Transverse colon (tissue), 4 donors: ENCODE measurements at regions not wholly inside any gene's neighbourhood (a gene's known extent, or its start where the extent isn't known, plus 50 kb on each side); places are given as distances from the start of the nearest gene placed in this dataset.

Source experiments
- DNase-seq: peaks from one replicate; pipeline ENCODE4 v3.0.0-alpha.2; 2019
- H3K27ac ChIP-seq, 4 donors: fragments of 200-600 bp; sonication (generic); 2 replicates each; pipeline ENCODE4 v1.5.1; 2016 to 2018; ENCODE audit warnings: inconsistent platforms in 4 of 4
- H3K27me3 ChIP-seq: fragments of 200-600 bp; sonication (generic); 2 replicates; pipeline ENCODE4 v1.5.1; 2017; ENCODE audit warnings: inconsistent platforms
- H3K36me3 ChIP-seq, 4 donors: fragments of 200-600 bp; sonication (generic); 2 replicates each; pipeline ENCODE4 v1.5.1; 2017 to 2019; ENCODE audit warnings: inconsistent platforms in 4 of 4
- H3K4me1 ChIP-seq, 4 donors: fragments of 200-600 bp; sonication (generic); 2 replicates each; pipeline ENCODE4 v1.5.1; 2017 to 2020; ENCODE audit warnings: inconsistent platforms in 4 of 4
- H3K4me3 ChIP-seq, 4 donors: fragments of 200-600 bp; sonication (generic); 1 replicate in 1 of 4; 2 replicates in 3 of 4; pipeline versions ENCODE4 v1.5.1 to v1.6.1; 2017 to 2019; ENCODE audit warnings: inconsistent platforms in 4 of 4
- H3K9me3 ChIP-seq, 2 donors: fragments of 200-600 bp; sonication (generic); 2 replicates each; pipeline ENCODE4 v1.5.1; 2017 to 2019; ENCODE audit warnings: inconsistent platforms in 2 of 2
- CTCF ChIP-seq, 5 experiments: fragments of 200-600 bp in 3 of 5; fragments of 450-650 bp in 2 of 5; sonication (generic) in 3 of 5; IDR thresholded peaks; 1 replicate in 2 of 5; 2 replicates in 3 of 5; pipeline ENCODE4 v1.5.1; 2016 to 2017; ENCODE audit warnings: antibody characterized with exemption in 5 of 5, inconsistent platforms in 3 of 5, mild to moderate bottlenecking in 2 of 5, moderate library complexity in 1 of 5
- EP300 ChIP-seq: sonication (generic); formaldehyde crosslinking; IDR thresholded peaks from one replicate; pipeline ENCODE4 v1.6.1; 2017; ENCODE audit warnings: antibody characterized with exemption, low read depth
- POLR2A ChIP-seq: fragments of 450-650 bp; IDR thresholded peaks from one replicate; pipeline ENCODE4 v1.6.1; 2016; ENCODE audit warnings: antibody characterized with exemption, mild to moderate bottlenecking, moderate library complexity
- POLR2AphosphoS5 ChIP-seq, 3 donors: sonication (generic); formaldehyde crosslinking; IDR thresholded peaks; one replicate each; pipeline ENCODE4 v1.6.1; 2016; ENCODE audit warnings: antibody characterized with exemption in 3 of 3
- WGBS, 2 donors: methylation state at CpG; one replicate each; pipeline ENCODE4 v1.1.5; 2018; ENCODE audit warnings: low coverage in 1 of 2; 5-methylcytosine and 5-hydroxymethylcytosine counted together
- in situ Hi-C, 4 donors: fragments of 200-750 bp; cut with MboI; loops; one replicate each; pipeline versions ENCODE4 v1.15.0 to v1.15.1; 2017; ENCODE audit warnings: low sequenced_read_pairs in 3 of 4, low pct_ligation_motif_present in 1 of 4, low pct_unique_long_range_greater_than_20kb in 1 of 4
- intact Hi-C: fragments of 100-400 bp; cut with DNase I; formaldehyde crosslinking; loops from one replicate; pipeline ENCODE4 v1.15.1; 2023; ENCODE audit warnings: low total_unique reads

- no peaks in the 10 kb centered on the region for H3K9me3 ChIP-seq
- H3K4me1 ChIP-seq, result no peaks in the 10 kb centered on the region
- intact Hi-C loops (no loop called here), in situ Hi-C loops (no loop called here)
- DNase-seq, result no peak
- 72% methylated on average over 2 of the region's 2 CpGs; no CpG with 5 or more reads in 1 of the 2 donors for WGBS, 2 donors
- no peaks in the 10 kb centered on the region for H3K36me3 ChIP-seq
- TF ChIP-seq POLR2A, result no peak
- TF ChIP-seq POLR2AphosphoS5 (IDR thresholded peaks at IDR 0.05), result no peak
- no peak for TF ChIP-seq EP300
- no peak for TF ChIP-seq CTCF (IDR thresholded peaks at IDR 0.05)
- H3K27ac ChIP-seq, result no peak overlapping the region
- no peak overlapping the region for H3K4me3 ChIP-seq
- no peaks in the 10 kb centered on the region for H3K27me3 ChIP-seq
These were observed 1041.1 kb upstream of the POU3F4 start for GRCh38 chrX:82466994-82467393.
